H1 (cell line): ENCODE measurements at regions not wholly inside any gene's neighbourhood (a gene's known extent, or its start where the extent isn't known, plus 50 kb on each side); places are given as distances from the start of the nearest gene placed in this dataset.

ENCODE experiments used
- CTCF ChIA-PET: fragments of 300-600 bp; sonication (Branson Sonifier 250); formaldehyde crosslinking; loops from one replicate; lab custom pipeline; 2021; ENCODE audit not compliant: partially characterized antibody; lab: Charles Lee
- POLR2A ChIA-PET: fragments of 300-600 bp; sonication (Branson Sonifier 250); formaldehyde crosslinking; loops from one replicate; lab custom pipeline; 2021; ENCODE audit warnings: inconsistent platforms; ENCODE audit not compliant: partially characterized antibody; lab: Charles Lee
- DNase-seq, 2 experiments: peaks; one replicate each; pipeline versions ENCODE4 v3.0.0 to v3.0.0-alpha.2; 2010 to 2022; ENCODE audit warnings: low spot score in 2 of 2, low read depth in 1 of 2, mixed read lengths in 1 of 2
- FAIRE-seq: peaks from 2 replicates; lab custom pipeline; 2011; peaks lifted over from hg19 to GRCh38; lab: Jason Lieb, UNC
- H2AFZ ChIP-seq: 2 replicates; pipeline ENCODE4 v1.8.1; 2012; ENCODE audit warnings: low read length, inconsistent platforms
- H2AK5ac ChIP-seq: 2 replicates; pipeline ENCODE4 v1.6.1; 2013; ENCODE audit warnings: low read depth, low read length
- H2BK120ac ChIP-seq: replicated peaks from 2 replicates; pipeline ENCODE3; 2013; ENCODE audit warnings: low read depth, low read length, inconsistent platforms
- H2BK12ac ChIP-seq: 2 replicates; pipeline ENCODE4 v1.6.1; 2013; ENCODE audit warnings: low read depth, low read length
- H2BK15ac ChIP-seq: 2 replicates; pipeline ENCODE4 v1.6.1; 2013; ENCODE audit warnings: low read length
- H2BK20ac ChIP-seq: 2 replicates; pipeline ENCODE4 v1.6.1; 2013; ENCODE audit warnings: low read length
- H2BK5ac ChIP-seq: 2 replicates; pipeline ENCODE4 v1.6.1; 2013; ENCODE audit warnings: low read depth, low read length
- H3K14ac ChIP-seq: 2 replicates; pipeline ENCODE4 v1.6.1; 2013; ENCODE audit warnings: inconsistent platforms; ENCODE audit not compliant: insufficient read length
- H3K18ac ChIP-seq: 2 replicates; pipeline ENCODE4 v1.6.1; 2013; ENCODE audit warnings: low read length; ENCODE audit errors: extremely low read depth
- H3K23ac ChIP-seq: 2 replicates; pipeline ENCODE4 v1.6.1; 2013; ENCODE audit warnings: inconsistent platforms; ENCODE audit not compliant: insufficient read length
- H3K23me2 ChIP-seq: 2 replicates; pipeline ENCODE4 v1.6.1; 2013; ENCODE audit warnings: low read depth, low read length
- H3K27ac ChIP-seq: 2 replicates; pipeline ENCODE4 v1.6.1; 2011; ENCODE audit warnings: low read depth, low read length, inconsistent platforms
- H3K27me3 ChIP-seq, 4 experiments: replicated peaks in 1 of 4; 1 replicate in 1 of 4; 2 replicates in 3 of 4; pipeline versions ENCODE4 v1.6.1 to v1.8.1; 2011 to 2013; ENCODE audit warnings: low read length in 3 of 4, mild to moderate bottlenecking in 3 of 4, inconsistent platforms in 2 of 4, mixed read lengths in 2 of 4, moderate library complexity in 1 of 4; ENCODE audit not compliant: control insufficient read depth in 3 of 4, insufficient read depth in 3 of 4; ENCODE audit errors: extremely low read depth in 1 of 4
- H3K36me3 ChIP-seq, 4 experiments: 2 replicates each; pipeline versions ENCODE4 v1.6.1 to v1.8.1; 2011 to 2013; ENCODE audit warnings: mild to moderate bottlenecking in 4 of 4, low read length in 3 of 4, moderate library complexity in 2 of 4, control low read depth in 1 of 4, inconsistent platforms in 1 of 4; ENCODE audit not compliant: insufficient read depth in 4 of 4, control insufficient read depth in 2 of 4
- H3K4ac ChIP-seq: replicated peaks from 2 replicates; pipeline ENCODE3; 2013; ENCODE audit warnings: low read length, low read depth, mixed read lengths, inconsistent platforms; ENCODE audit not compliant: insufficient read length
- H3K4me1 ChIP-seq, 4 experiments: replicated peaks in 1 of 4; 1 replicate in 1 of 4; 2 replicates in 3 of 4; pipeline versions ENCODE4 v1.6.1 to v1.8.1; 2011 to 2013; ENCODE audit warnings: low read length in 3 of 4, inconsistent platforms in 2 of 4, mixed read lengths in 1 of 4; ENCODE audit not compliant: insufficient read depth in 4 of 4, control insufficient read depth in 3 of 4
- H3K4me2 ChIP-seq, 2 experiments: 2 replicates each; pipeline versions ENCODE4 v1.6.1 to v1.8.1; 2011 to 2013; ENCODE audit warnings: low read depth in 2 of 2, low read length in 2 of 2, control low read depth in 1 of 2, inconsistent platforms in 1 of 2, mild to moderate bottlenecking in 1 of 2; ENCODE audit not compliant: insufficient read depth in 1 of 2
- H3K4me3 ChIP-seq, 4 experiments: fragments of 200-600, 300-600 bp in 1 of 4; sonication (generic), shearing (Covaris generic), sonication (Bioruptor Twin) in 1 of 4; 2 replicates each; pipeline versions ENCODE4 v1.5.1 to v1.8.1; 2011 to 2016; ENCODE audit warnings: low read length in 4 of 4, low read depth in 3 of 4, control low read depth in 2 of 4, inconsistent platforms in 2 of 4, mild to moderate bottlenecking in 2 of 4, mixed read lengths in 1 of 4, moderate library complexity in 1 of 4; ENCODE audit not compliant: insufficient read depth in 2 of 4; ENCODE audit errors: extremely low read depth in 1 of 4
- H3K56ac ChIP-seq: replicated peaks from 2 replicates; pipeline ENCODE3; 2013; ENCODE audit warnings: low read depth, mild to moderate bottlenecking, mixed read lengths, low read length, inconsistent platforms; ENCODE audit not compliant: insufficient read length
- H3K79me1 ChIP-seq: 2 replicates; pipeline ENCODE4 v1.6.1; 2013; ENCODE audit warnings: low read depth, low read length, control low read depth
- H3K79me2 ChIP-seq, 2 experiments: 2 replicates each; pipeline versions ENCODE4 v1.6.1 to v1.8.1; 2012 to 2013; ENCODE audit warnings: low read length in 2 of 2, mild to moderate bottlenecking in 2 of 2, inconsistent platforms in 1 of 2; ENCODE audit not compliant: insufficient read depth in 2 of 2, control insufficient read depth in 1 of 2
- H3K9ac ChIP-seq, 4 experiments: replicated peaks in 1 of 4; 1 replicate in 1 of 4; 2 replicates in 3 of 4; pipeline versions ENCODE4 v1.6.1 to v1.8.1; 2011 to 2013; ENCODE audit warnings: low read depth in 3 of 4, low read length in 3 of 4, control low read depth in 2 of 4, mild to moderate bottlenecking in 2 of 4, moderate library complexity in 2 of 4, inconsistent platforms in 1 of 4; ENCODE audit errors: extremely low read depth in 1 of 4
- H3K9me3 ChIP-seq, 2 experiments: 2 replicates each; pipeline versions ENCODE4 v1.6.1 to v1.8.1; 2012 to 2013; ENCODE audit warnings: mild to moderate bottlenecking in 2 of 2, moderate library complexity in 2 of 2, control low read depth in 1 of 2, inconsistent platforms in 1 of 2, low read depth in 1 of 2, low read length in 1 of 2, mixed read lengths in 1 of 2; ENCODE audit not compliant: insufficient read depth in 2 of 2
- H4K20me1 ChIP-seq, 2 experiments: replicated peaks in 1 of 2; 2 replicates each; pipeline versions ENCODE3 to v1.8.1; 2011 to 2013; ENCODE audit warnings: inconsistent platforms in 2 of 2, low read length in 2 of 2, mild to moderate bottlenecking in 1 of 2; ENCODE audit not compliant: insufficient read depth in 2 of 2, control insufficient read depth in 1 of 2
- H4K5ac ChIP-seq: 2 replicates; pipeline ENCODE4 v1.6.1; 2013; ENCODE audit warnings: low read length, low read depth, mixed read lengths, inconsistent platforms; ENCODE audit not compliant: insufficient read length
- H4K8ac ChIP-seq: 2 replicates; pipeline ENCODE4 v1.8.0; 2013; ENCODE audit warnings: mild to moderate bottlenecking, moderate library complexity, low read length, inconsistent platforms; ENCODE audit not compliant: insufficient read depth; ENCODE audit errors: extremely low read depth
- H4K91ac ChIP-seq: replicated peaks from 2 replicates; pipeline ENCODE3; 2013; ENCODE audit warnings: low read length, mixed read lengths, inconsistent platforms; ENCODE audit not compliant: insufficient read length
- SIRT6 ChIP-seq: IDR thresholded peaks from one replicate; pipeline ENCODE4 v1.7.1; 2012; ENCODE audit warnings: low read length, inconsistent platforms
- TAF1 ChIP-seq: IDR thresholded peaks from 2 replicates; pipeline ENCODE4 v1.6.1; 2011; ENCODE audit warnings: mild to moderate bottlenecking, low read depth, low read length
- WGBS, 2 experiments: shearing (Covaris generic) in 1 of 2; methylation state at CpG; one replicate each; pipeline versions ENCODE4 v1.1.6 to v1.1.7; 2013 to 2015; ENCODE audit warnings: low lambda C conversion rate in 2 of 2, mixed read lengths in 2 of 2, inconsistent platforms in 1 of 2, low coverage in 1 of 2, missing lambda C conversion rate in 1 of 2; ENCODE audit not compliant: insufficient replicate concordance in 2 of 2, insufficient coverage in 1 of 2, insufficient read length in 1 of 2; ENCODE audit errors: extremely low coverage in 1 of 2, missing lambda C conversion rate in 1 of 2; 5-methylcytosine and 5-hydroxymethylcytosine counted together
- TF ChIP-seq, protein P1 (sequence below): IDR thresholded peaks from 2 replicates; pipeline ENCODE4 v1.6.1; 2011; ENCODE audit warnings: low read depth, mild to moderate bottlenecking, low read length; ENCODE audit not compliant: insufficient read depth

DNA sequence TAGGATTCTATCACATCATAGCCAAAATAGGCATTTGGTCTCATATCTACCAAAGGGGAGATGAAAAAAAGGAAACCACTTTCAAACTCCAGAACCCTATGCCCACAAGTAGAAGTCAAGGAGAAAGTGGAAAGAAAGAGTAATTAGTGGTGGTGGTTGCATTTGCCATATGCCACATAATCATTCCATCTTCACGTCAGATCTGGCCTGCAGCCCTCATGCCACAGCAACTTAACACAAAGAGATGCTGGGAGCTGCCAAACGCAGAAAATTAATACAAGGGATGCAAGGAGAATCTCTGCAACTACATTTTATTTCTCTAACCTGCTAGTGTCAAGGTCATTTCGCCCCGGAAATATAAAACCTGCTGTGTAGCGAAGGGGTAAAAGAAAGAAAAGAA, 148.6 kb upstream of the FOXN3 start:
- Histone ChIP-seq H4K8ac (no peak overlapping the region), H4K5ac (no peak overlapping the region), H3K14ac (no peak overlapping the region), H3K4me1 (no peaks in the 10 kb centered on the region; a peak in 3 of 7 replicates), H3K4me2 (no peak overlapping the region), H3K18ac (no peak overlapping the region), H3K79me1 (peaks cover 16% of the 10 kb centered on the region), H4K20me1 (peaks cover 0 to 2% of the 10 kb centered on the region in 2 experiments), H2BK120ac (no peak overlapping the region), H3K23me2 (no peaks in the 10 kb centered on the region; the same call in 1 of the 2 replicates), H3K23ac (no peak overlapping the region), H4K91ac (no peak overlapping the region), H3K27ac (no peak overlapping the region), H2BK20ac (no peak overlapping the region), H3K9ac (no peak overlapping the region), H3K4me3 (no peak overlapping the region), H3K56ac (no peak overlapping the region), H3K79me2 (peaks cover 0 to 80% of the 10 kb centered on the region in 2 experiments; a peak in 3 of 4 replicates), H3K36me3 (no peaks in the 10 kb centered on the region; a peak in 1 of 8 replicates), H3K27me3 (no peaks in the 10 kb centered on the region), H2AFZ (no peak overlapping the region), H2AK5ac (no peak overlapping the region), H2BK5ac (no peak overlapping the region), H3K9me3 (no peaks in the 10 kb centered on the region), H3K4ac (no peak overlapping the region), H2BK15ac (no peak overlapping the region), H2BK12ac (no peak overlapping the region)
- ChIA-PET CTCF (interaction anchor here (1.1 to 1.2 kb wide), 3 partner anchors 11 to 24 kb away, joined by 3 to 6 read pairs (median 3); no protein-coding TSS in a partner anchor), POLR2A (interaction anchor here (1.0 to 2.0 kb wide), 2 partner anchors 9 to 53 kb away, joined by 4 read pairs; no protein-coding TSS in a partner anchor)
- DNase-seq, result no peak
- FAIRE-seq, result no peak
- WGBS, 2 experiments, result 95% methylated on average over 5 of the region's 5 CpGs; no CpG with 5 or more reads in 1 of the 2 experiments
- TF ChIP-seq, protein P1, sequence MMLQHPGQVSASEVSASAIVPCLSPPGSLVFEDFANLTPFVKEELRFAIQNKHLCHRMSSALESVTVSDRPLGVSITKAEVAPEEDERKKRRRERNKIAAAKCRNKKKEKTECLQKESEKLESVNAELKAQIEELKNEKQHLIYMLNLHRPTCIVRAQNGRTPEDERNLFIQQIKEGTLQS, result no peak
- TF ChIP-seq SIRT6 (no peak), TAF1 (no peak)
